NCI-H1417 treated with DMSO at 0.1 percent for 48 hours (cell line): ENCODE measurements at regions not wholly inside any gene's neighbourhood (a gene's known extent, or its start where the extent isn't known, plus 50 kb on each side); places are given as distances from the start of the nearest gene placed in this dataset.
"Not testable (repeated sequence)": the region's sequence is repeated elsewhere in the genome, so short reads cannot be mapped to it uniquely, and the experiment has no call there.

Experiments
- DNase-seq: peaks from one replicate; lab custom pipeline; 2025; lab: John Stamatoyannopoulos, UW

DNA sequence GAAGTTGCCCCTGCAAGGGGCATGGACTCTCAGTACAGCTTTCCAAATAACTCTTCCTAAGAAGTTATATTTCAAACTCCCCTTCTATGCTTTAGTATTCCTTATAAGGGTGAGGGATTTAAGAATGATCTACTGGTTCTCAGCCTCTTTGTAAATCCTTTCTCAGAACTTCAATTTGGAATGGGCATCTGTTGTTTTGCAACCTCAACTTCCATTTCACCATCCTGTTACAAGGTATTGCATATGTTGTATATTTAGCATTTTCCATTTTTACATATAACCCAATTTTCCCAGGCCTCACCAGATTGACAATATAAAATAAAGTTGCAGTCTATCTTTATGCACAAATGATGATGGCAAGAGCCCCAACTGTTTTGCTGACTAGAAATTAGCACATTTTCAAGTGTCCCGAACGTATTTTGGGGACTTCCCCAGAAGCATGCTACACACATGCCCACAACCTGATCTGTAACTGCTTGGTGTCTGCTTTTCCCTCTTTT, 154.9 kb upstream of the CARMIL1 start:
- DNase-seq = no peak

DNA sequence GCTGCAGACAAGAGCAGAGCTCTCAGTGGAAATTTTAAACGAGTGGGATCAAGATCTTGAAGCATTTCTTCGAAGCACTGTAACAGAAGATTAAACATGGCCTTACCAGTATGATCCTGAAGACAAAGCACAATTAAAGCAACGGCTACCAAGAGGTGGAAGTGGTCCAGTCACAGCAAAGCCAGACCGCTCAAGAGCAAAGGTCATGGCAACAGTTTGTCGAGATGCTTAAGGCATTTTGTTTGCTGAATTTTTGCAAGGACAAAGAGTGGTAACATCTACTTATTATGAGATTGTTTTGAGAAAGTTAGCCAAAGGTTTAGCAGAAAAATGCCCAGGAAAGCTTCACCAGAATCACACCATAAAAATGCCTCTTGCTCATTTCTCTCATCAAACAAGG, 153.4 kb upstream of the CARMIL1 start:
- no peak for DNase-seq

- DNase-seq = no peak
Measured at GRCh38 chr6:25127076-25127837, 151.9 kb upstream of the CARMIL1 start.

DNA sequence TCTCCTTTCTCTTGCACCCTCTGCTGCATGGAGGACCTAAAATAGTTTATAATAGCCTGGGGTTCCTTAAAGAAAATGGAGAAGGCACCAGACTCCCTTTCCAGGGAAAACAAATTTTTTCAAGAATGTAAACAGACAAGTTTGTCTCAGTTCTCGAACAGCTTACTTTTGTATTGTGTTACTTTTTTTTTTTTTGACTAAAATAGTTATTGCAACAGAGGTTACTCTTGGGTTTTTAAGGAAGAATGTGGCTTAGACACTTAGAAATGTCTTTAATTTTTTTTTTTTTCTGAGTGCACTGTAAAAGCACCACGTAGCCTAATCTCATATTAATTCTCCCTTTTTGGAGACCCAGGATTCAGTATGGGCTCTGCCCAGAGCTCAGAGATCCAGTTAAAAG, 148.7 kb upstream of the CARMIL1 start:
- no peak for DNase-seq

DNA sequence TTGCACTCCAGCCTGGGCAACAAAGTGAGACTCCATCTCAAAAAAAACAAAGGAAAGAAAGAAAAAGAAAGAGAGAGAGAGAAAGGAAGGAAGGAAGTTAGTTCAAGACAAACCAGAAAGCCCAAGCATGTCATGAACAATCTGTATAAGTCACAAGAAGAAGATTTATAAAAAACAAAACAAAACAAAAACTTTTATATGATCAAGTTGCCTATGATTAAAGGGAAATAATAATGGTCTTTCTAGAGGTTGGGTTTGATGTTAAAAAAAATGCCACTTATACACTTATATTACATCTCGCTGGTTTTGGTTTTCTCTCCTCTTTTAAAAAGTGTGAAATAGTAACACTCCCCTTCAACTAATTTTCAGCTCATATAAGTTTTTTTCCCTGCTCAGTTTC, 146.2 kb upstream of the CARMIL1 start:
- DNase-seq = no peak

DNA sequence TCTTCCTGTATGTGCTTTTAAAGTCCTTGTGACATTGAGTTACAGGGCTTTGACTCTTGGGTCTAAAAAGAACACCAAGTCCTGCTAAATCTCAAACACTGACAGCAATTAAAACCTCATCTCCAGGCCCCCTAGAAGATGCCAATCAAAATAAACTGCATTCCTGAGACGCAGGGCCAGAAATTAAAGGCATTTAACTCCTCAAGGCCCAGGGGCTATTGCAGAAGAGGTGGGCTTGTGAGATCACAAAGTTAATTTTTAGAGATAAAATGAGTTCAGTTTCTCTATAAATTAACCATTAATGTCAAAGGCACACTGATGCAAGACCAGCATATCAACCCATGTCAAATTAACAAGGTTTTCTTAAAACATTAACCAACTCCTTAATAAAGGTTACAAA, 145.6 kb upstream of the CARMIL1 start:
- DNase-seq = no peak

GRCh38 chr6:25136854-25137253, 142.3 kb upstream of the CARMIL1 start:
- DNase-seq = no peak

- no peak for DNase-seq
Measured at GRCh38 chr6:25137480-25137879, 141.7 kb upstream of the CARMIL1 start.

GRCh38 chr6:25137916-25138232, 141.3 kb upstream of the CARMIL1 start:
- DNase-seq = no peak

DNA sequence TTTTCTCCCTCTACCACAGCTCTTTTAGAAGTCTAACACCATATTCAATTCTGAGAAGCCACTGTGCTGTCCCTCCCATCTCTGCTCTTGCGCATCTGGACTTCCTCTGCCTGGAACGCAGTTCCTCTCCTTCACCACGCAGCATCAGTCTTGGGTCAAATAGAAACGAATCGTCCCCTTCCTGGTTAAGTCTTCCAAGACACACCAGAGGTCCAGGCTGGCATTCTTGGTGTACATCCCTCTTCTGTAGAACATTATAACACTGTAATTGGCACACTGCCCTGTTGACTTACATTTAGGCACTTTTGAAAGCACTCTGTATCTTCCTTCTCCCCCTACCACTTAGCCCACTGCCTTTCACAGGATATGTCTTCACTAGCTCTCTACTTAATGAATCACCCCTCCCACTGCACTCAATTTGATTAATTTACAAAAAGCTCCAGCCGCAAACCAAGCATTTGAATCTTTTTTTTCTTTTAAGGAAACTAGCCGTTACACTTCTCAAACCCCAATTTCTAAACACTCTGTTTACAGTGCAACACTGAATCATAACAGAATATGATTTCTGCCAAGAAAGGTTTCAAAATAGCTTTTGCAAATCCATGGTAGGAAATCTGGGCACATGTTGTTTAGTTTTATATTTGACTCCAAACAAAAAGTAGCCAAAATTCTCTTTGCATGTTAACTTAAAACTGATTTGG, 140.8 kb upstream of the CARMIL1 start:
- no peak for DNase-seq

DNA sequence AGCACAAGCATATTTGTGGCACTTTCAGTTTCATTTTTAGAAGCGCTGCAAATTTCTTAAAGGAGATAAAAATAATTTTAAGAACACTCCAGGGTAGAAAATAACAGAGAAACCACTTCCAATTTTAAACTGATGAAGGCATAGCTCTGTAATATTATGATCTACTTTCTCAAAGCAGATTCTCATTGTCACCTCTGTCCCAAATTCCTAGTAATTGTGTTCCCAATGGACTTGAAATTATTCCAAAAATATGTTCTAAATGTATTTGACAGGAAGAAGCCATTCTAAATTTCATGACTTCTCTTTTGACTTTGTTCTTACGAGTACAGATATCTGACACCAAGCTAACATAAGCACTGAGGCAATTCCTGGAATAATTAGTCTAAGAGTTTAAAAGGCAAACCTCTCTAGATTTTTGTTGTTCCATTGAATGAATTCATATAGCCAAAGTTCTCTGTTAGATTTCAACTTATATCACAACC, 140.2 kb upstream of the CARMIL1 start:
- no peak for DNase-seq

DNA sequence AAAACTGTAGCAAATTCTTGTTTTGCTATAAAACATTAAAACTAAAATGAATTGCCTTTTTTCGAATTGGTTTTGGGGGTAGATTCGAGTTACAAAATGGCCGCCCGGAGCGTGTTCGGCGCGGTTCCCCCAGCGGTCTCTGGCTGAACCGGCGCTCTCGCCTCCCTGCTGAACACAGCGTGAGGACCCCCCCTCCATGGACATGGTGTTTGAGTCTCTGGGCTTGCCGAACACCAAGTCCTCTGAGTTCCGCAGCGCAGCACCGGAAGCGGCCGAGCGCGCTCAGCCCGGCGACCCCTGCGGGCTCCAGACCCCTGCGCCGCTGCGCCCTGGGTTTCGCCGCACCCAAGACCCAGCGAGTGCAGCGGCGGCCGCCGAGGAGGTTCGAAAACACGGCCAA, 139.6 kb upstream of the CARMIL1 start:
- DNase-seq = not testable (repeated sequence)

- no peak for DNase-seq
Measured at GRCh38 chr6:25142506-25142905, 136.7 kb upstream of the CARMIL1 start.

GRCh38 chr6:25144919-25145318, 134.3 kb upstream of the CARMIL1 start:
- DNase-seq = no peak

- no peak for DNase-seq
Measured at GRCh38 chr6:25147223-25147622, 132.0 kb upstream of the CARMIL1 start.

DNA sequence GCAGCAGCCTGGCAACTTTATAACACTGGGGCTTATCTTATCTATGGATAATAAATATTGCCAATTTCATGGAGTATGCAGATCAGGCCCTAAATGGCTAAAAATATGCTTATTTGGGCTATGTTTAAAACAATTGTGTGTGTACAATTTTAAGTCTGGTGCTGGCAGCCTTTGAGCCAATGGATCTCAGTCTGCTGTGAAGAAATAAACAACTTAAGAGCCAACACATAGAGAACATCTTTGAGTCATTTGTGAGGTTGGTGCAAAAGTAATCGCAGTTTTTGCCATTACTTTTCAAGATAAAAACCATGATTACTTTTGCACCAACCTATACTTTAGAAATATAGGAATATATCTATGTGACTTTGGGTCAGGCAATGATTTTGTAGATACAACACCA, 129.1 kb upstream of the CARMIL1 start:
- no peak for DNase-seq

DNA sequence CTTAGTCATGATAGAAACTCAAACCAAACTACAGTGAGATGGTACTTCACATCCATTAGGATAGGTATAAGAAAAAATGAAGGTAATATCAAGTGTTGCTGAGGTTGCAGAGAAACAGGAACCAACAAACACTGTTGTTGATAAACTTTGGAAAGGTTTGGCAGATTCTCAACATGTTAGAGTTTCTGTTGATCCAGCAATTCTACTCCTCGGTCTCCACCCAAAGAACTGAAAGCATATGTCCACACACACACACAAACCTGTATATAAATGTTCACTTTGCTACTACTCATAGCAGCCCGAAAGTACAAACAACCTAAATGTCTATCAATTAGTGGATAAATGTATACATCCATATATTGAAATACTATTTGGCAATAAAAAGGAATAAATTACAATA, 128.3 kb upstream of the CARMIL1 start:
- no peak for DNase-seq

DNA sequence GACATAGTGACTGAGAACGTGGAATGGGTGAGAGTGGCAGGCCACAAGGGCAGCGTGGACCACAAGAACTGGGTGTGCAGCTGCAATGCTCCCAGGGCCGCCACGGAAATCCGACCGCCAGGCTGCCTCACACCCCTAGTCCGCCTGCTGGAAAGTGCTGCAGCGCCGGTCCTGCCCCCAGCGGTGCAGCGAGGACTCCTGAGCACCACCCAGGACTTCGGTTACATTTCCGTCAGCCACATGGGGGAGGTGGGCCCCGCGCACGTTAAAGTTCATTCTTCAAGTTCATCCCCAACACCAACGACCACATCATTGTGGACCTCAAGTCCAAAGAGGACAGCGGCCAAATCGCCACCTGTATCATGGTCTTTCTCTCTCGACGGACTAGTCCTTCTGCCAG, 126.1 kb upstream of the CARMIL1 start:
- no peak for DNase-seq

GRCh38 chr6:25154034-25154596, 125.1 kb upstream of the CARMIL1 start:
- DNase-seq = no peak

DNA sequence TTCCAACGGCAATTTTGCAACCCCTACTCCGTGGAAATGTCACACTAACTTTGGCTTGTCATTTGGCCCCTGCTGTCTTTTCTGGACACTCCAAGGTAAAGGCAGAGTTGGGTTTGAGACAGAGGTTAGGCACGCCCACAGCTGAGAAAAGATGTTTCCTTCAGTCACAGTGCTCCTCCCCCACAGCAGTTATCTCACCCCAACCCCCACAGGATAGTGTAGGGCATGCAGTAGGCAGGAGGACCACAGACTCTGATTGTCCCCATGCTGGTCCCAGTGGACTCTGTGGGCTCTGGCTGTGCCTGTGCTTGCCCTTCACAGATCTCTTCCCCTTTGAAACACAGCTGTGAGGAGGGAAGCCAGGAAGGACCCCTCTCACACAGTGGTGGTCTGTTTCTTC, 124.0 kb upstream of the CARMIL1 start:
- DNase-seq = no peak

DNA sequence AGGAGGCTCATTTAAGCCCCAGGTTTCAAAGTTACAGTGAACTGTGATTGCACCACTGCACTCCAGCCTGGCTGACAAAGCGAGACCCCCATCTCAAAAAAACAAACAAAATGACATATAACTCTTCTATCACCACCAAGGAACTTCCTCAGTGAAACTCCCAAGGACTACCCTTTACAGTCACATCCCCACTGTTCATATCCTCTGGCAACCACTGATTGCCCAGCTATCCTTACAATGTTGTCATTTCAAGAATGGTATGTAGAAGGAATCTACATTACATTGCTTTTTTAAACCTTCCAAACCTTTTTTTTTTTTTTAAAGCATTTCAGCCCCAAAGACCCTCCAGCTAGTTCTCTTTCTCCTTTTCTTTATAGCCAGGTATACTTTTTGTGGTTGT, 123.1 kb upstream of the CARMIL1 start:
- DNase-seq = no peak

DNA sequence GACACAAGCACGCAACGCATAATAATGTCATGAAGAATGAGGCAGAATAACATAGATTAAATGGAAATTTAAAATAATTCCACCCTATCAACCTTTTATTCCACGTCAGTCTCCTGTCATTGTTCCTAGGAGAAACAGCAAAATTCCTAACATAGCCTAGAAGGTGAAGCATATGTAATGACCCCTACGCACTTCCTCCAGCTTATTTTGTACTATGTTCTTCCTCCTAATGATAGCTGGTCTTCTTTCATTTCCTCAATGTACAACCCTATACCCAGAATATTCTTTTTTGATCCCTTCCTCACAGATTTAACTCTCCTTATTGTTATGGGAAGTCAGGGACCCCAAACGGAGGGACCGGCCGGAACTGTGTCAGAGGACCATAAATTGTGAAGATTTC, 122.0 kb upstream of the CARMIL1 start:
- DNase-seq = no peak

DNA sequence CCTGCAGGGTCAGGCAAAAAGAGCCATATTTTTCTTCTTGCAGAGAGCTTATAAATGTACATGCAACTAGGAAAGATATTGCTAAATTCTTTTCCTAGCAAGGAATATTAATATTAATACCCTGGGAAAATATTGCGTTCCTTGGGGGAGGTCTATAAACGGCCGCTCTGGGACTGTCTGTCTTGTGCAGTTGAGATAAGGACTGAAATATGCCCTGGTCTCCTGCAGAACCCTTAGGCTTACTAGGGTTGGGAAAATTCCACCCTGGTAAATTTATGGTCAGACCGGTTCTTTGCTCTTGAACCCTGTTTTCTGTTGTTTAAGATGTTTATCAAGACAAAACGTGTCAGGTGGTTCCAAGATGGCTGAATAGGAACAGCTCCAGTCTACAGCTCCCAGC, 121.3 kb upstream of the CARMIL1 start:
- no peak for DNase-seq
